Suprapubic skin (tissue), 4 donors: ENCODE measurements at regions not wholly inside any gene's neighbourhood (a gene's known extent, or its start where the extent isn't known, plus 50 kb on each side); places are given as distances from the start of the nearest gene placed in this dataset.

ENCODE experiments used
- EP300 ChIP-seq: sonication (generic); formaldehyde crosslinking; IDR thresholded peaks from one replicate; pipeline ENCODE4 v1.6.1; 2017; ENCODE audit warnings: antibody characterized with exemption
- POLR2AphosphoS5 ChIP-seq, 3 donors: sonication (generic); formaldehyde crosslinking; IDR thresholded peaks; one replicate each; pipeline ENCODE4 v1.6.1; 2017; ENCODE audit warnings: antibody characterized with exemption in 3 of 3

DNA sequence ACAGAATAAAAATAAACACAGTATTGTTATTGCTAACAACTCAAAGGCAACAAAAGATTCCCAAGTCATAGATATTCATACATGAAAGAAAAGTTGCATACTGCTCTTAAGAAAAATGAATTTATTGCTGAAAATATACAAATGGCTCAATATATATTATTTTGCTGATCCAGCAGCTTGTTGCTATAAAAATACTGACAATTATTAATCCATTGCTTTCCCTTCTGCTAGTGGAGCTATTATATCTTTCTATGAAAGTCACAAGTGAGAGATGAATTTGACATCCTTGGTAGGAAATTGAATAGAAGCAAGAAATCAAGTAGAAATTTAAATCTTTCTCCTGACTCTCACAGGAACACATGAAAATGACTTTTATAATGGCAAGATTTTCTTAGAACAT, 179.2 kb upstream of the MBNL1 start:
- TF ChIP-seq POLR2AphosphoS5 (IDR thresholded peaks at IDR 0.05) (no peak), EP300 (no peak)
